Effector memory CD4-positive, alpha-beta T cell (primary cell): ENCODE measurements at regions not wholly inside any gene's neighbourhood (a gene's known extent, or its start where the extent isn't known, plus 50 kb on each side); places are given as distances from the start of the nearest gene placed in this dataset.
"Not testable (repeated sequence)": the region's sequence is repeated elsewhere in the genome, so short reads cannot be mapped to it uniquely, and the experiment has no call there.

ENCODE experiments used
- DNase-seq, 3 donors: peaks; one replicate each; pipeline ENCODE4 v3.0.0-alpha.2; 2020
- H3K27ac ChIP-seq: 2 replicates; pipeline ENCODE4 v1.7.0; 2013; ENCODE audit warnings: mild to moderate bottlenecking, low read length, moderate library complexity; ENCODE audit not compliant: insufficient read depth, poor library complexity, severe bottlenecking
- H3K27me3 ChIP-seq: replicated peaks from 2 replicates; pipeline ENCODE4 v1.7.0; 2013; ENCODE audit warnings: mild to moderate bottlenecking, low read length; ENCODE audit not compliant: insufficient read depth, control insufficient read depth, poor library complexity, severe bottlenecking
- H3K36me3 ChIP-seq: 2 replicates; pipeline ENCODE4 v1.7.0; 2013; ENCODE audit warnings: mild to moderate bottlenecking, low read length, moderate library complexity; ENCODE audit not compliant: control insufficient read depth, insufficient read depth
- H3K4me1 ChIP-seq: 2 replicates; pipeline ENCODE4 v1.7.0; 2013; ENCODE audit warnings: low read length, mild to moderate bottlenecking; ENCODE audit not compliant: control insufficient read depth, insufficient read depth, poor library complexity, severe bottlenecking
- H3K4me3 ChIP-seq: 2 replicates; pipeline ENCODE4 v1.7.0; 2013; ENCODE audit warnings: low read length, low read depth, mild to moderate bottlenecking; ENCODE audit not compliant: insufficient read depth, poor library complexity, severe bottlenecking
- H3K9me3 ChIP-seq: 2 replicates; pipeline ENCODE4 v1.7.0; 2013; ENCODE audit warnings: mild to moderate bottlenecking, low read length, moderate library complexity; ENCODE audit not compliant: control insufficient read depth

DNA sequence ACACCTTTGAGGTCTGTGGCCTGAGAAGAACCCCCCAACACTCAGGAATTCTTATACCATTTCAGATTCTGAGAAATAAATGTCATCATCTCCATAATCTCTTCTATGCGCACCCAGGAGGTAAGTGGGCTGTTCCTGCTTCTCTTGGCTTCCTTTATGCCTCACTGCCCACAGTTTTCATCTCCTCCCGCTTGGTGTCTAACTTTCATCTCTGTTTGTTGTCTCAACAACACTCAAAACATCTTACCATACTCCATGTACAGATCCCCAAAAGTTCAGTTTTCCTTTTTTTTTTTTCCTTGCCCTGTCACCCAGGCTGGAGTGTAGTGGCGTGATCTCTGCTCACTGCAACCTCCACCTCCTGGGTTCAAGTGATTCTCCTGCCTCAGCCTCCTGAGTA lies 170.2 kb upstream of the FREM1 start:
- H3K4me1 ChIP-seq, result no peaks in the 10 kb centered on the region
- DNase-seq, result no peak
- no peaks in the 10 kb centered on the region for H3K9me3 ChIP-seq
- no peak overlapping the region for H3K4me3 ChIP-seq
- H3K27me3 ChIP-seq, result no peaks in the 10 kb centered on the region
- no peaks in the 10 kb centered on the region for H3K36me3 ChIP-seq
- no peak overlapping the region for H3K27ac ChIP-seq

DNA sequence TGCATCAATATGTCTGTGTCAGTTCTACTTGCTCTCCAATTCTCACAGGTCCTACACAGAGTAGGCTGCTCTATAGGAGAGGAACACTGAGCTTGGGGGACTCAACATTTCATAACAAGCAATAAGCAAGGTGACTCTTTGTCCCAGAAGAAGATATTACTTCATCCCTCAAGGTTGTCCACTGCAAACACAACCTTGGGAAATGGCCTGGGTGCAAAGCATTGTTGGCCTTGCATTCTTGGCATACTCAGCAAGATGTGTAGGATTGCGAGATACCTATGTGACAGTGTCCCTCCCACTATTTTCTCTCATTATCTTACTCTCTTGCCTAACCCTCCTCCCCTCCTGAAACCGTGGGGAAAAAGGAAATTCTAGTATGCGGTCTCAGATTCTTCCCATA lies 169.8 kb upstream of the FREM1 start:
- Histone ChIP-seq H3K4me3 (no peak overlapping the region), H3K27me3 (no peaks in the 10 kb centered on the region), H3K4me1 (no peaks in the 10 kb centered on the region), H3K27ac (no peak overlapping the region), H3K36me3 (no peaks in the 10 kb centered on the region), H3K9me3 (no peaks in the 10 kb centered on the region)
- DNase-seq, result no peak

DNA sequence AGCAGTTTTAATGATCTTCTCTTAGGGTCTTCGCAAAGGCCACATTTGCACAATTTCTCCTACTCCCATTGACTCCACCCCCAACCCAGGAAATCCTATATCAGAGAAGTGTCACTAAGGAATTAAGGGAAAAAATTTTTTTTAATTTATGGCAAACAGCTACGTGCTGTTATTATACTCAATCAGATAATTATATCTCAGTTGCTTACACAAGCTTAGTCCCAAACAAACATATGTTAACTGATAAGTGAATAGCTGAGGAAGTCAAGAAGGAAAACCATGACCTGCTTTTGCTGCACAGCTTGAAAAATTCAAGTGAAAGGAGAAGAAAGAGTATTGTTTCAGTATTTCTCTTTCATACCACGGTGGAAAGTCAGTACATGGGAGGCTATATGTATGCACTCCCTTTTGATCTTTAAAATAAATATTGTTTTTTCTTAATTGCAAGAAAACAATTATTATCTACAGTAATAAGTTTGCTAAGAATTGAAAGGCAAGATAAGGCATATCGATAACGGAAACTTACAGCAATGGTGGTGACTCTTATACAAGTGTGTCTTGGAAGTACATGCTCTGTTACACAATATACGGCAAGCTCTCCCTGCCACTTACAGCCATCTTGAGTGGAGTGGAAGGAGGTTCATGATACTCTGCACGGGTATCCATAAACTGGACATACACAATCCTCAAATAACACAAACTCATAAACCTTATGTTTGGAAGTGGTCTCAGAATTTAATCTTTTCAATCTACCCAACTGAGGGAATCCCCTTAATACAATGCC lies 167.9 kb upstream of the FREM1 start:
- H3K4me1 ChIP-seq, result no peaks in the 10 kb centered on the region
- no peaks in the 10 kb centered on the region for H3K27me3 ChIP-seq
- H3K36me3 ChIP-seq, result no peaks in the 10 kb centered on the region
- no peak overlapping the region for H3K4me3 ChIP-seq
- DNase-seq, result no peak
- H3K9me3 ChIP-seq, result no peaks in the 10 kb centered on the region
- H3K27ac ChIP-seq, result no peak overlapping the region

DNA sequence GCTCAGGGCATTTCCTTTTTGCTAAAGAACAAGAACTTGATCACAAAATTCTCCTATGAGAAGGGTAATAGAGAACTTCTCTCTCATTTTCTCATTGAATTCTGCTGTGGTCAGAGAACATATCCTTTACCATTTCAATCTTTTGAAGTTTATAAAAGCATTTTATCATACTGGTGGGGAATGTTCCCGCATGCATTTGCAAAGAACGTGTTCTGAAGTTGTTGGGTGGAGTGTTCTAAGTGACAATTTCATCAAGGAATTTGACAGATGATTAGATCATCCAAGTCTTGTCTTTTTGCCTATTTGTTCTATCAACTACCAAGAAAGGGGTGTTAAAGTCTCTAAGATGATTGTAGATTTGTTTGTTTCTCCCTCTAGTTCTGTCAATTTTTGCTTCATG lies 163.4 kb upstream of the FREM1 start:
- H3K4me3 ChIP-seq, result no peak overlapping the region
- H3K36me3 ChIP-seq, result no peaks in the 10 kb centered on the region
- no peaks in the 10 kb centered on the region for H3K27me3 ChIP-seq
- no peak for DNase-seq
- H3K9me3 ChIP-seq, result no peaks in the 10 kb centered on the region
- no peaks in the 10 kb centered on the region for H3K4me1 ChIP-seq
- no peak overlapping the region for H3K27ac ChIP-seq

DNA sequence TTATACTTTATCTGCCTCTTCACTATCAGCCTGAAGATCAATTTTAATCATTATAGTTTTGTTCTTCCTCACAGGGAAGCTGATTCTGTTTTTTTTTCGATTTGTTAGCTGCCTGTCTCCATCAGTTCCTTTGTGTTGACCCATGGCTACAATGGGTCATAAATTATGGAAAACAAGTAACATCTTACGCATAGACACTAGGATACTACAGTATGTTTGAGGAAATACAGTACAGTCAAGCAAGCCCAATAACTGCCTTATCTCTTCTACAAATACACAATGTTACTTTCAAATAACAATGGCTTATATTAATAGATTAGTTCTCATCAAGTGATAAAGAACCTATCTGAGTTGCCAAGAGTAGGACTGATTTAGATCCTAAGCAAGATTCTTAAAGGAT lies 160.5 kb upstream of the FREM1 start:
- Histone ChIP-seq H3K27ac (no peak overlapping the region), H3K36me3 (no peaks in the 10 kb centered on the region), H3K9me3 (no peaks in the 10 kb centered on the region), H3K27me3 (no peaks in the 10 kb centered on the region), H3K4me3 (no peak overlapping the region), H3K4me1 (no peaks in the 10 kb centered on the region)
- no peak for DNase-seq

DNA sequence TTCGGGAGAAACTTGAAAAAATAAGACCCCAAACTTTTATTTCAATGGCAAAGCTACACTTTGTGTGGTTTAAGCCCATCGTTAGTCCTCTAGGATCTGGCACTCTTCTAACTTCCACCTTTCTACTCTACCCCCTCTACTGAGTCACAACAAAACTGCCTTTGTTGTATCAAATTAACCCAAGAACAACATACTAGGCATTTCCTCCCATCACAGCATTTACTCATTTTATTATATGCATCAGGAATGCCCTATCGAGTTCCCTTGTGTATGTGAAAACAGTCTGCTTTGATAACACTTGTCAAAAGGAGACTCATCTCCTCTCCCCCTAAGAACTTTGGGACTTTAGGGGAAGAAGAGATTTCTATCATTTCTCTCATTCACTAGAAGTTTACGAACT lies 158.9 kb upstream of the FREM1 start:
- Histone ChIP-seq H3K4me3 (no peak overlapping the region), H3K9me3 (no peaks in the 10 kb centered on the region), H3K27me3 (no peaks in the 10 kb centered on the region), H3K27ac (no peak overlapping the region), H3K4me1 (no peaks in the 10 kb centered on the region), H3K36me3 (no peaks in the 10 kb centered on the region)
- DNase-seq, result no peak

DNA sequence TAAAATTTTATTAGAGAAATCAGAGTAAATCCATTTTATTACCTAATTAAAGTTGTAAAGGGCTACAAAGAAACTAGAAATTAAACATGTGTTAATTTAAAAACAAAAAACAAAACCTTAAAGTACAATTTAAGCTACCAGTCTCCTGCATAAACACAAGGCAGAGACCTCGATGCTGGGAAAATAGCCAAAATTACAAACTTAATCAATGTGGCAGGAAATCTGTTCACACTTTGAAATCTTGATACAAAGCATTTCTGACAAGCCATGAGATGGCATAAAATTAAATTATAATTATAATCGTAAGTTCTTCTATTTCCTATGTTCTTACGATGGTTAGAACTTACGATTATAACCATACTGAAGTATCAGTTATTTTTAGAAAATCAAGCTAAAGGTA lies 158.0 kb upstream of the FREM1 start:
- Histone ChIP-seq H3K9me3 (no peaks in the 10 kb centered on the region), H3K4me3 (no peak overlapping the region), H3K4me1 (no peaks in the 10 kb centered on the region), H3K27ac (no peak overlapping the region), H3K27me3 (no peaks in the 10 kb centered on the region), H3K36me3 (no peaks in the 10 kb centered on the region)
- no peak for DNase-seq

DNA sequence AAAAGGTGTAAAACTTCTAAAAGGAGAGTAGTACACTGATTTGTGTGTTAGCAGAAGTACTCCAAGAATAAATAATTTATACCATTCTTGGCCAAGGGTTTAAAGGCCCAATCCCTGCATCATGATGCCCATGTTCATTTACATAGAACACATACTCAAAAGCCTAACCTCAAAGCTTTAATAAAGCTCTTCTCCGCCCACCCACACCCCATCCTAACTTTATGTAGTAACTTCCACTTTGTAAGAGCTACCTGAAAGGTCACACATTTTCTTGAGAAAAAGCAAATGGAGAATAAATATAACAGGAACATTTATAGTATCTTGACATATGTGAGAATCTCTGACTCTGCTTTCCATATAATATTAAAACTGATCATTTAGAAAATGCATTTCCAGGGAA lies 148.8 kb upstream of the FREM1 start:
- no peak for DNase-seq
- Histone ChIP-seq H3K4me3 (no peak overlapping the region), H3K4me1 (no peaks in the 10 kb centered on the region), H3K27ac (no peak overlapping the region), H3K9me3 (no peaks in the 10 kb centered on the region), H3K27me3 (no peaks in the 10 kb centered on the region), H3K36me3 (no peaks in the 10 kb centered on the region)

DNA sequence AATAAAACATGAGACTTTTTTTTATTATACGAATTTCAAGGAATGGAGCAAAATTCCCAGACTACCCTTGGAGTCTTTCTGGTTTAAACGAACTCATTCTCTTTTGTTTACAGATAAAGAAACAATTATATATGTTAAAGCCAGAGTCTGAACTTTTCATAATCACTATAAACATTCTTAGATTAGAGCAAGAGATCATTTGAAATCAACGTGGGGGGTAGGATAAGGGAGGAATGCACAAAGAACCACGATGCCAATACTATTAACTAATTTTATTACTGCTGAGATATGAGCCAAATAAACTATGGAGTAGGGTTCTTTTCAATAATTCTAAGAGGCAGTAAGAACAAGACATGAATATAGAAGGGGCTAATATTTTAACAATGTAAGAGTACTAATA lies 148.0 kb upstream of the FREM1 start:
- Histone ChIP-seq H3K36me3 (no peaks in the 10 kb centered on the region), H3K9me3 (no peaks in the 10 kb centered on the region), H3K27ac (no peak overlapping the region), H3K4me1 (no peaks in the 10 kb centered on the region), H3K4me3 (no peak overlapping the region), H3K27me3 (no peaks in the 10 kb centered on the region)
- no peak for DNase-seq

DNA sequence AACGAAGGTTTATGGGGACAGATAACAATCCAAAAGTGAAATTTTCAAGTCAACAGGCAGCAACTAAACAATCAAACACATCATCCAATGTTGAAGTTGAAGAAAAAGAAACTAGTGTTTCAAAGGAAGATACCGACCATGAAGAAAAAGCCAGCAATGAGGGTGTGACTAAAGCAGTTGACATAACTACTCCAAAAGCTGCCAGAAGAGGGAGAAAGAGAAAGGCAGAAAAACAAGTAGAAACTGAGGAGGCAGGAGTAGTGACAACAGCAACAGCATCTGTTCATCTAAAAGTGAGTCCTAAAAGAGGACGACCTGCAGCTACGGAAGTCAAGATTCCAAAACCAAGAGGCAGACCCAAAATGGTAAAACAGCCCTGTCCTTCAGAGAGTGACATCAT lies 145.1 kb upstream of the FREM1 start:
- not testable (repeated sequence) for H3K9me3 ChIP-seq, H3K4me1 ChIP-seq, H3K4me3 ChIP-seq, DNase-seq, H3K27me3 ChIP-seq, H3K36me3 ChIP-seq, H3K27ac ChIP-seq
